NT2/D1 (cell line): ENCODE measurements at regions not wholly inside any gene's neighbourhood (a gene's known extent, or its start where the extent isn't known, plus 50 kb on each side); places are given as distances from the start of the nearest gene placed in this dataset.

Experiments
- SUZ12 ChIP-seq: IDR thresholded peaks from 2 replicates; pipeline ENCODE4 v1.6.1; 2011; ENCODE audit not compliant: insufficient read length, insufficient read depth; ENCODE audit errors: extremely low read depth
- YY1 ChIP-seq: IDR thresholded peaks from 2 replicates; pipeline ENCODE4 v1.6.1; 2011; ENCODE audit not compliant: insufficient read length, insufficient read depth
- ZNF274 ChIP-seq: IDR thresholded peaks from 2 replicates; pipeline ENCODE4 v1.6.1; 2011; ENCODE audit warnings: mild to moderate bottlenecking, low read depth, low read length

- no peak for TF ChIP-seq SUZ12
- no peak for TF ChIP-seq YY1
- no peak for TF ChIP-seq ZNF274
Measured at GRCh38 chr1:34690269-34690668, 64.6 kb upstream of the GJB5 start.
